GM18511 (cell line): ENCODE measurements at regions not wholly inside any gene's neighbourhood (a gene's known extent, or its start where the extent isn't known, plus 50 kb on each side); places are given as distances from the start of the nearest gene placed in this dataset.

Experiments
- ATAC-seq: cut with Tn5 transposase; IDR thresholded peaks from one replicate; pipeline ENCODE4 v1.9.1; 2021; ENCODE audit warnings: mild to moderate bottlenecking, moderate library complexity; ENCODE audit not compliant: unreplicated experiment

- peak; percentile 97 for ATAC-seq
Measured at GRCh38 chr6:40912158-40912946, 126.7 kb downstream of the UNC5CL start.

- ATAC-seq = no peak
Measured at GRCh38 chr6:40910260-40910893, 128.6 kb downstream of the UNC5CL start.

- ATAC-seq = no peak
Measured at GRCh38 chr6:40909811-40910210, 129.2 kb downstream of the UNC5CL start.

GRCh38 chr6:40907198-40907701, 131.8 kb downstream of the UNC5CL start:
- ATAC-seq = no peak

GRCh38 chr6:40906759-40907158, 132.3 kb downstream of the UNC5CL start:
- no peak for ATAC-seq

GRCh38 chr6:40904583-40905194, 134.3 kb downstream of the UNC5CL start:
- ATAC-seq = no peak

GRCh38 chr6:40903456-40903855, 135.6 kb downstream of the UNC5CL start:
- ATAC-seq = no peak

GRCh38 chr6:40901322-40902055, 137.5 kb downstream of the UNC5CL start:
- no peak for ATAC-seq

GRCh38 chr6:40900791-40901190, 138.2 kb downstream of the UNC5CL start:
- ATAC-seq = no peak

GRCh38 chr6:40899684-40900155, 139.3 kb downstream of the UNC5CL start:
- no peak for ATAC-seq

GRCh38 chr6:40898073-40898472, 140.9 kb downstream of the UNC5CL start:
- no peak for ATAC-seq

- no peak for ATAC-seq
Measured at GRCh38 chr6:40897390-40898003, 141.5 kb downstream of the UNC5CL start.

- no peak for ATAC-seq
Measured at GRCh38 chr6:40896696-40897095, 142.3 kb downstream of the UNC5CL start.

GRCh38 chr6:40894962-40895799, 143.8 kb downstream of the UNC5CL start:
- no peak for ATAC-seq

- ATAC-seq = no peak
Measured at GRCh38 chr6:40893021-40893420, 146.0 kb downstream of the UNC5CL start.

GRCh38 chr6:40892223-40892622, 146.8 kb downstream of the UNC5CL start:
- ATAC-seq = no peak

GRCh38 chr6:40891686-40892085, 147.3 kb downstream of the UNC5CL start:
- ATAC-seq = no peak

GRCh38 chr6:40891131-40891530, 147.9 kb downstream of the UNC5CL start:
- ATAC-seq = no peak

- ATAC-seq = no peak
Measured at GRCh38 chr6:40889137-40889832, 149.7 kb downstream of the UNC5CL start.
